ENCODE measurements at regions not wholly inside any gene's neighbourhood (a gene's known extent, or its start where the extent isn't known, plus 50 kb on each side); places are given as distances from the start of the nearest gene placed in this dataset.

GRCh38 chr2:223431479-223431878 lies 170.7 kb downstream of the SCG2 start:
- TF ChIP-seq CTCF (IDR thresholded peaks at IDR 0.05) (no peak), EP300 (IDR thresholded peaks at IDR 0.05) (no peak), POLR2AphosphoS5 (IDR thresholded peaks at IDR 0.05) (no peak)
